Activated T-cell treated with anti-CD3 and anti-CD28 coated beads for 1 hour (primary cell): ENCODE measurements at regions not wholly inside any gene's neighbourhood (a gene's known extent, or its start where the extent isn't known, plus 50 kb on each side); places are given as distances from the start of the nearest gene placed in this dataset.
"Not testable (repeated sequence)": the region's sequence is repeated elsewhere in the genome, so short reads cannot be mapped to it uniquely, and the experiment has no call there.

Experiments
- DNase-seq: peaks from one replicate; pipeline ENCODE4 v3.0.0-alpha.2; 2020; ENCODE audit warnings: low read depth

GRCh38 chr5:152527358-152528052 is 122.4 kb upstream of the NMUR2 start:
- no peak for DNase-seq

GRCh38 chr5:152529440-152529839 is 124.4 kb upstream of the NMUR2 start:
- no peak for DNase-seq

- DNase-seq, result no peak
These were observed 127.6 kb upstream of the NMUR2 start for GRCh38 chr5:152532714-152533113.

GRCh38 chr5:152534641-152535040 is 129.6 kb upstream of the NMUR2 start:
- no peak for DNase-seq

- no peak for DNase-seq
These were observed 137.7 kb upstream of the NMUR2 start for GRCh38 chr5:152542741-152543140.

GRCh38 chr5:152546493-152546892 is 141.4 kb upstream of the NMUR2 start:
- no peak for DNase-seq

- DNase-seq, result no peak
These were observed 142.1 kb upstream of the NMUR2 start for GRCh38 chr5:152547202-152547601.

GRCh38 chr5:152549709-152550108 is 144.6 kb upstream of the NMUR2 start:
- DNase-seq, result no peak

GRCh38 chr5:152551061-152551460 is 146.0 kb upstream of the NMUR2 start:
- DNase-seq, result no peak

- no peak for DNase-seq
These were observed 151.7 kb upstream of the NMUR2 start for GRCh38 chr5:152556784-152557183.

GRCh38 chr5:152560512-152561137 is 155.5 kb upstream of the NMUR2 start:
- DNase-seq, result no peak

- no peak for DNase-seq
These were observed 162.9 kb upstream of the NMUR2 start for GRCh38 chr5:152568016-152568415.

- no peak for DNase-seq
These were observed 167.7 kb upstream of the NMUR2 start for GRCh38 chr5:152572812-152573211.

- no peak for DNase-seq
These were observed 179.0 kb upstream of the NMUR2 start for GRCh38 chr5:152584103-152584502.

GRCh38 chr5:152592416-152592815 is 187.3 kb upstream of the NMUR2 start:
- DNase-seq, result no peak

- no peak for DNase-seq
These were observed 188.3 kb upstream of the NMUR2 start for GRCh38 chr5:152593388-152593787.

GRCh38 chr5:152595405-152595804 is 190.3 kb upstream of the NMUR2 start:
- no peak for DNase-seq

GRCh38 chr5:152599096-152599495 is 194.0 kb upstream of the NMUR2 start:
- DNase-seq, result no peak

GRCh38 chr5:152601806-152602732 is 197.0 kb upstream of the NMUR2 start:
- no peak for DNase-seq

- not testable (repeated sequence) for DNase-seq
These were observed 201.0 kb upstream of the NMUR2 start for GRCh38 chr5:152606050-152606449.

- no peak for DNase-seq
These were observed 201.8 kb upstream of the NMUR2 start for GRCh38 chr5:152606776-152607364.

- DNase-seq, result no peak
These were observed 202.5 kb upstream of the NMUR2 start for GRCh38 chr5:152607401-152608160.
